Testis (tissue), 2 donors: ENCODE measurements at regions not wholly inside any gene's neighbourhood (a gene's known extent, or its start where the extent isn't known, plus 50 kb on each side); places are given as distances from the start of the nearest gene placed in this dataset.

Experiments used
- DNase-seq: peaks from one replicate; pipeline ENCODE4 v3.0.0-alpha.2; 2019
- H3K27ac ChIP-seq, 2 donors: fragments of 200-600 bp; sonication (generic); one replicate each; pipeline ENCODE4 v1.5.1; 2019
- H3K27me3 ChIP-seq: fragments of 200-600 bp; sonication (generic); one replicate; pipeline ENCODE4 v1.5.1; 2019
- H3K36me3 ChIP-seq: fragments of 200-600 bp; sonication (generic); one replicate; pipeline ENCODE4 v1.5.1; 2017; ENCODE audit warnings: low read depth; ENCODE audit errors: missing control alignments
- H3K4me1 ChIP-seq: fragments of 200-600 bp; sonication (generic); one replicate; pipeline ENCODE4 v1.5.1; 2019
- H3K4me3 ChIP-seq, 2 donors: fragments of 200-600 bp; sonication (generic); one replicate each; pipeline ENCODE4 v1.5.1; 2017 to 2019
- H3K9me3 ChIP-seq: fragments of 200-600 bp; sonication (generic); one replicate; pipeline ENCODE4 v1.5.1; 2017
- CTCF ChIP-seq, 3 experiments: fragments of 450-650 bp in 2 of 3; fragments of 200-600 bp in 1 of 3; sonication (generic) in 1 of 3; IDR thresholded peaks; one replicate each; pipeline ENCODE4 v1.5.1; 2016 to 2019; ENCODE audit warnings: antibody characterized with exemption in 3 of 3, mild to moderate bottlenecking in 2 of 3, moderate library complexity in 1 of 3
- POLR2A ChIP-seq: fragments of 450-650 bp; IDR thresholded peaks from one replicate; pipeline ENCODE4 v1.6.1; 2017; ENCODE audit warnings: antibody characterized with exemption, mild to moderate bottlenecking, moderate library complexity
- WGBS, 2 donors: methylation state at CpG; one replicate each; pipeline ENCODE4 v1.1.5; 2018; 5-methylcytosine and 5-hydroxymethylcytosine counted together
- intact Hi-C: fragments of 100-400 bp; cut with DNase I; formaldehyde crosslinking; loops from one replicate; pipeline ENCODE4 v1.15.1; 2023; ENCODE audit warnings: low total_unique reads

GRCh38 chr4:159600061-159600460, 497.2 kb downstream of the RAPGEF2 start:
- Histone ChIP-seq H3K4me1 (no peaks in the 10 kb centered on the region), H3K4me3 (no peak overlapping the region), H3K9me3 (no peaks in the 10 kb centered on the region), H3K36me3 (no peaks in the 10 kb centered on the region), H3K27ac (no peak overlapping the region), H3K27me3 (no peaks in the 10 kb centered on the region)
- DNase-seq: no peak
- TF ChIP-seq CTCF (IDR thresholded peaks at IDR 0.05): no peak
- no peak for TF ChIP-seq POLR2A
- intact Hi-C loops: no loop called here
- WGBS, 2 donors: 90% methylated on average over 2 of the region's 2 CpGs

- WGBS, 2 donors: 65 to 66% methylated on average over 3 of the region's 3 CpGs
- H3K36me3 ChIP-seq: no peaks in the 10 kb centered on the region
- no peak overlapping the region for H3K4me3 ChIP-seq
- H3K27me3 ChIP-seq: no peaks in the 10 kb centered on the region
- intact Hi-C loops: no loop called here
- TF ChIP-seq POLR2A: no peak
- no peak for TF ChIP-seq CTCF (IDR thresholded peaks at IDR 0.05)
- DNase-seq: no peak
- H3K4me1 ChIP-seq: no peaks in the 10 kb centered on the region
- no peak overlapping the region for H3K27ac ChIP-seq
- H3K9me3 ChIP-seq: no peaks in the 10 kb centered on the region
Measured at GRCh38 chr4:159604781-159605180, 501.9 kb downstream of the RAPGEF2 start.

- H3K27ac ChIP-seq: no peak overlapping the region
- intact Hi-C loops: no loop called here
- no peak for DNase-seq
- H3K9me3 ChIP-seq: no peaks in the 10 kb centered on the region
- H3K4me1 ChIP-seq: no peaks in the 10 kb centered on the region
- H3K27me3 ChIP-seq: no peaks in the 10 kb centered on the region
- TF ChIP-seq CTCF (IDR thresholded peaks at IDR 0.05) (no peak), POLR2A (no peak)
- H3K36me3 ChIP-seq: no peaks in the 10 kb centered on the region
- H3K4me3 ChIP-seq: no peak overlapping the region
Measured at GRCh38 chr4:159606835-159607234, 504.0 kb downstream of the RAPGEF2 start.

- Histone ChIP-seq H3K27me3 (no peaks in the 10 kb centered on the region), H3K36me3 (no peaks in the 10 kb centered on the region), H3K4me3 (no peak overlapping the region), H3K9me3 (no peaks in the 10 kb centered on the region), H3K4me1 (no peaks in the 10 kb centered on the region), H3K27ac (no peak overlapping the region)
- DNase-seq: no peak
- WGBS, 2 donors: 78 to 79% methylated on average over 1 of the region's 1 CpG
- intact Hi-C loops: no loop called here
- TF ChIP-seq CTCF (IDR thresholded peaks at IDR 0.05) (no peak), POLR2A (no peak)
Measured at GRCh38 chr4:159607809-159608208, 504.9 kb downstream of the RAPGEF2 start.

GRCh38 chr4:159608436-159608835, 505.6 kb downstream of the RAPGEF2 start:
- Histone ChIP-seq H3K27me3 (no peaks in the 10 kb centered on the region), H3K27ac (no peak overlapping the region), H3K4me1 (no peaks in the 10 kb centered on the region), H3K9me3 (no peaks in the 10 kb centered on the region), H3K36me3 (no peaks in the 10 kb centered on the region), H3K4me3 (no peak overlapping the region)
- intact Hi-C loops: no loop called here
- TF ChIP-seq CTCF (IDR thresholded peaks at IDR 0.05) (no peak), POLR2A (no peak)
- 91 to 92% methylated on average over 4 of the region's 4 CpGs for whole genome bisulfite sequencing, 2 donors
- no peak for DNase-seq
